ENCODE measurements at regions not wholly inside any gene's neighbourhood (a gene's known extent, or its start where the extent isn't known, plus 50 kb on each side); places are given as distances from the start of the nearest gene placed in this dataset.

GRCh38 chr14:95456281-95456680 lies 60.2 kb downstream of the SYNE3 start:
- Histone ChIP-seq H3K4me3 (replicated peaks; ENCODE audit: low read depth, low read length) (no peak overlapping the region), H3K36me3 (ENCODE audit: control insufficient read depth, insufficient read depth, low read length) (peaks cover 48% of the 10 kb centered on the region), H3K27me3 (replicated peaks; ENCODE audit: control insufficient read depth, insufficient read depth, low read length) (no peaks in the 10 kb centered on the region)
- DNase-seq (ENCODE audit: extremely low read depth, insufficient read length), result no peak
- TF ChIP-seq CTCF (IDR thresholded peaks at IDR 0.05; ENCODE audit: insufficient read depth, low read length, poor library complexity, severe bottlenecking), result no peak

DNA sequence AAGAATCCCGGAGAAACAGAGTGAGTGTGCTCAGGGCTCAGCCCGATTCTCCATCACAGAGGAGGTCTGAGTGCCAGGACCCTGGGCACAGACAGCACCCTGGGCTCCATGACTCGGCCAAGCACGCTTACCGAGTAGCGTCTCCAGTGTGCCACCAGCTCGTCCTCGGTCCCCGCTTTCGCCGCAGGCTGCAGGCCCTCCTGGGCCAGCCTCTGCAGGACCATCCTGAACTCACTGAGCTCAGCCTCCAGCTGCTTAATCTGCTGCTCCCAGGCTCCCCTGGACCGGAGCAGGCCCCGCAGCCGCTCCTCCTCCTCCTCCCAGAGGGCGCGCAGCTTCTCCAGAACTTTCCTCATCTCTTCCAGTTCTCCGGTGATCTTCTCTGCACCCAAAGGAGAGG lies 61.2 kb downstream of the SYNE3 start:
- no peak for TF ChIP-seq CTCF (IDR thresholded peaks at IDR 0.05; ENCODE audit: insufficient read depth, low read length, poor library complexity, severe bottlenecking)
- Histone ChIP-seq H3K4me3 (replicated peaks; ENCODE audit: low read depth, low read length) (no peak overlapping the region), H3K36me3 (ENCODE audit: control insufficient read depth, insufficient read depth, low read length) (peaks cover 50% of the 10 kb centered on the region), H3K27me3 (replicated peaks; ENCODE audit: control insufficient read depth, insufficient read depth, low read length) (no peaks in the 10 kb centered on the region)
- no peak for DNase-seq (ENCODE audit: extremely low read depth, insufficient read length)

DNA sequence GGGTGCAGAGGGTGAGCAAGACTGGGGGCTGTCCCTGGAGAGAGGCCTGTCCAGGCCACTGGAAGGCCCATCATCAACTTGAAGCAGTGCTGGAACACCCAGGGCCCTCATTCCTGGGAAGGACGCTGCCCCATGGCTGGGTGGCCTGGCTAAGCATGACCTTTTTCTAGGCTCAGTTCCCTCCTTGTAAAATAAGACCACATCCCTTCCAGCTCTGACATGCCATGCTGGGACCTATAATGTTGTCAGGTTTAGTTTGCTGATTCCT lies 62.8 kb downstream of the SYNE3 start:
- Histone ChIP-seq H3K4me3 (replicated peaks; ENCODE audit: low read depth, low read length) (no peak overlapping the region), H3K27me3 (replicated peaks; ENCODE audit: control insufficient read depth, insufficient read depth, low read length) (no peaks in the 10 kb centered on the region), H3K36me3 (ENCODE audit: control insufficient read depth, insufficient read depth, low read length) (peaks cover 58% of the 10 kb centered on the region)
- DNase-seq (ENCODE audit: extremely low read depth, insufficient read length), result no peak
- TF ChIP-seq CTCF (IDR thresholded peaks at IDR 0.05; ENCODE audit: insufficient read depth, low read length, poor library complexity, severe bottlenecking), result no peak

DNA sequence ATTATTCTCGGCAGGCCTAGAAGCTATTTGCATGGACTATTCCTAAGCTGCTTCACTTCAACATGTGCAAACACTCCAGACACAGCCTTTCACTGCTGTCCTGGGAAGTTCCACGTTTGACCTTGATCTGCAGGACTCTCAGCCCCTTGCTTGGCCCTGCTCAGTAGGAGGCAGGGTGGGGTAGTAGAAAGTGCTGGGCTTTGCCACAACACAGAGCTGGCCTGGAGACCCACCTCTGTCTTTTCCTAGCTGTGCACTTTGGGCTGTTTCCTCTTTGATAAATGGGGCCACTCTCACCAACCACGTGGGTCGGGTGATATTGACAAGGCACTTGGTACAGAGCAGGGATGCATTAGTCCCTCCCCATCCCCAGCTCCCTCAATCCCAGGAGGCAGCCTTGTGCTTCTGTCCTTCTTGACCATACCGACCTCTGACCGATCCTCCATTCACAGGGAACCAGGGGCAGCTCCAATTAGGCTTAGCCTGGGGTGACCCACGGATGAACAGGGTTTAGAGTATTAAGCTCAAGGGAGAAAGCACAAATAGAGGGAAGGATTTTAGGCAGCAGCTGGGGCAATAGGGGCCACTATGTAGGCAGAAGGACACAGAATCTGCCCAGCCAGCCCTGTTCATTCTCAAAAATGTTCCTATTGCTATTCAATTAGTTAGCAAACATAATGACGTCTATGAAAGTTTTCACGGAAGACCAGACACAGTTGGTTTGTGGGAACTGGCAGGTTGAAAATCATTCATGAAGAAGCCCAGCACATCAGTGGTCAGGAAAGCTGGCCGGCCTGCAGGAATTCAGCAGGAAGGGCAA lies 63.3 kb downstream of the SYNE3 start:
- DNase-seq (ENCODE audit: extremely low read depth, insufficient read length), result no peak
- no peak for TF ChIP-seq CTCF (IDR thresholded peaks at IDR 0.05; ENCODE audit: insufficient read depth, low read length, poor library complexity, severe bottlenecking)
- H3K36me3 ChIP-seq (ENCODE audit: control insufficient read depth, insufficient read depth, low read length), result peaks cover 57% of the 10 kb centered on the region
- H3K4me3 ChIP-seq (replicated peaks; ENCODE audit: low read depth, low read length), result no peak overlapping the region
- H3K27me3 ChIP-seq (replicated peaks; ENCODE audit: control insufficient read depth, insufficient read depth, low read length), result no peaks in the 10 kb centered on the region

DNA sequence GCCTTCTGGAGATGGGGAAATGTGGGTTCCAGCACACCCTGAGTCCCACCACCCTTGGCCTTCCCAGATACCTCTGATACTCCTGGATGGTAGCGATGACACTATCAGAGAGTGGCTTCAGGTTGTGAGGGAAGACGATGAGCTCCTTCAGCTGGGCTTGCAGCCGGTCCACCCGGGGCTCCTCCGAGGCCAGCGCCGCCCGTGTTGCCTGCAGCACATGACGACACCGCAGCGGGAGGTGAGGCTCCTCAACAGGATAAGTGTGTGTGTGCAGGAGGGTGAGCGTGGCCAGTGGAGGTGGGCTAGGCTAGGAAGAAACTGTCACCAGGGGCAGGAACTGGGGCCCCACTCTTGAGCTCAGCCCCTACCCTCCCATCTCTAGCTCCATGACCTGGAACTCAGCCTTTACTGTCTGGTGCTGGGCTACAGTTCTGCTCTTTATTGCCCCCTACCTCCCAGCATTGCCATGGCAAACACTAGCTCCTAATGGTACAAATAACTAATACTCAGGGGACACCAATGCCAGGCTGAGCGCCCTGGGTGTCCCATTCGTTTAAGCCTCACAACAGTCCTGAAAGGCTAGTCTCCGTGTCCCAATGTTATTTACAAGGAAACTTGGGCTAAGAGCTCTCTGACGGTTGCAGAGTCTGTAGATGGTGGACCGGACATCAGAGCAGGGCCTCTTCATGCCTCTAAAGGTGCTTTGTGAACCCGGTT lies 64.1 kb downstream of the SYNE3 start:
- TF ChIP-seq CTCF (IDR thresholded peaks at IDR 0.05; ENCODE audit: insufficient read depth, low read length, poor library complexity, severe bottlenecking), result peak; percentile 41
- no peaks in the 10 kb centered on the region for H3K27me3 ChIP-seq (replicated peaks; ENCODE audit: control insufficient read depth, insufficient read depth, low read length)
- no peak for DNase-seq (ENCODE audit: extremely low read depth, insufficient read length)
- no peak overlapping the region for H3K4me3 ChIP-seq (replicated peaks; ENCODE audit: low read depth, low read length)
- peaks cover 57% of the 10 kb centered on the region for H3K36me3 ChIP-seq (ENCODE audit: control insufficient read depth, insufficient read depth, low read length)
